Activated CD4-positive, alpha-beta T cell treated with anti-CD3 and anti-CD28 coated beads for 36 hours (primary cell): ENCODE measurements at regions not wholly inside any gene's neighbourhood (a gene's known extent, or its start where the extent isn't known, plus 50 kb on each side); places are given as distances from the start of the nearest gene placed in this dataset.
"Not testable (repeated sequence)": the region's sequence is repeated elsewhere in the genome, so short reads cannot be mapped to it uniquely, and the experiment has no call there.

Source experiments
- ATAC-seq: fragments of 200-7000 bp; cut with Tn5 transposase; one replicate; pipeline ENCODE4 v1.10.0; 2021; ENCODE audit warnings: mild to moderate bottlenecking, moderate library complexity
- CTCF ChIA-PET: fragments of 350-600 bp; sonication (Branson Sonifier 250); formaldehyde crosslinking; loops from one replicate; lab custom pipeline; 2021; ENCODE audit warnings: antibody characterized with exemption; lab: Charles Lee
- POLR2A ChIA-PET: fragments of 350-600 bp; sonication (Branson Sonifier 250); formaldehyde crosslinking; loops from one replicate; lab custom pipeline; 2021; ENCODE audit warnings: antibody characterized with exemption, inconsistent platforms; lab: Charles Lee
- DNase-seq: peaks from one replicate; pipeline ENCODE4 v3.0.0-alpha.2; 2020
- H3K27ac Mint-ChIP-seq: one replicate; pipeline ENCODE4 v1.8.0; 2021; ENCODE audit warnings: mixed read lengths
- H3K27me3 Mint-ChIP-seq: one replicate; pipeline ENCODE4 v1.8.0; 2021; ENCODE audit warnings: mixed read lengths
- H3K36me3 Mint-ChIP-seq: one replicate; pipeline ENCODE4 v1.8.0; 2021; ENCODE audit warnings: low read depth, mixed read lengths
- H3K4me1 Mint-ChIP-seq: one replicate; pipeline ENCODE4 v1.8.0; 2021; ENCODE audit warnings: mixed read lengths
- H3K4me3 Mint-ChIP-seq: one replicate; pipeline ENCODE4 v1.8.0; 2021; ENCODE audit warnings: mild to moderate bottlenecking, moderate library complexity, mixed read lengths
- H3K9me3 Mint-ChIP-seq: one replicate; pipeline ENCODE4 v1.8.0; 2021; ENCODE audit warnings: low read depth, mixed read lengths
- intact Hi-C, 2 experiments: fragments of 100-400 bp; cut with DNase I in 1 of 2; cut with micrococcal nuclease in 1 of 2; formaldehyde crosslinking; loops; one replicate each; pipeline versions ENCODE4 v1.14.2 to v1.15.1; 2022 to 2024; cut with DNase I, micrococcal nuclease

DNA sequence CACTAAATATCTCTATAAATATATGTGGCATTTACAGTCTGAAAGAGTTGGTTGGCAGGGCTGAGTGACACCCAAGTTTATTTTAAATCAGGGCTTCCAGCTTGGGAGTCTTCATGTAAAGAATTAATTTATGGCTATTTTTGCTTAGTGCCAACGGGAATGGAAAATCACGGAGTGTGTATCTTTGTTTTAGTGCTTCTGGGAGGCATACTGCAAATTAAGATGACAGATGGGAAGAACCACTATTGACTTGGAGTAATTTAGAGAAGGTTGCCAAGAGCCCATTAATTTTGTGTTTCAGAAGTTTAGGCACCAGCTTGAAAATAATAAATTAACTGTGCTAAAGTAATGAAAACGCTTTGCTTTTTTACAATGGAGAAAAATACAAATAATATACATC is 135.2 kb downstream of the GPR37 start:
- no peak for ATAC-seq
- ChIA-PET CTCF (interaction anchor here (0.6 kb wide), 1 partner anchor 1755 kb away, joined by 3 read pairs; no protein-coding TSS in a partner anchor), POLR2A (interaction anchor here (0.9 kb wide), 1 partner anchor 784 kb away, joined by 3 read pairs; no protein-coding TSS in a partner anchor)
- Mint-ChIP-seq H3K27ac (no peak overlapping the region), H3K4me1 (no peaks in the 10 kb centered on the region), H3K9me3 (peaks cover 5% of the 10 kb centered on the region), H3K36me3 (no peaks in the 10 kb centered on the region), H3K4me3 (no peak overlapping the region), H3K27me3 (no peaks in the 10 kb centered on the region)
- no peak for DNase-seq
- intact Hi-C loops: no loop called here

GRCh38 chr7:124618871-124619270 is 146.7 kb downstream of the GPR37 start:
- intact Hi-C loops: no loop called here
- CTCF ChIA-PET: no interaction called here

GRCh38 chr7:124618051-124618450 is 147.5 kb downstream of the GPR37 start:
- H3K36me3 Mint-ChIP-seq, H3K4me3 Mint-ChIP-seq, ATAC-seq, POLR2A ChIA-PET, intact Hi-C loops, CTCF ChIA-PET, DNase-seq, H3K9me3 Mint-ChIP-seq, H3K4me1 Mint-ChIP-seq, H3K27ac Mint-ChIP-seq, H3K27me3 Mint-ChIP-seq: not testable (repeated sequence)

More at GRCh38 chr7:124618871-124619270, 146.7 kb downstream of the GPR37 start:
- POLR2A ChIA-PET: no interaction called here
- H3K36me3 Mint-ChIP-seq: no peaks in the 10 kb centered on the region
- H3K4me3 Mint-ChIP-seq: no peak overlapping the region
- H3K27me3 Mint-ChIP-seq: no peaks in the 10 kb centered on the region
- peaks cover 9% of the 10 kb centered on the region for H3K9me3 Mint-ChIP-seq
- no peak overlapping the region for H3K27ac Mint-ChIP-seq
- no peak for ATAC-seq
- no peak for DNase-seq
- no peaks in the 10 kb centered on the region for H3K4me1 Mint-ChIP-seq

DNA sequence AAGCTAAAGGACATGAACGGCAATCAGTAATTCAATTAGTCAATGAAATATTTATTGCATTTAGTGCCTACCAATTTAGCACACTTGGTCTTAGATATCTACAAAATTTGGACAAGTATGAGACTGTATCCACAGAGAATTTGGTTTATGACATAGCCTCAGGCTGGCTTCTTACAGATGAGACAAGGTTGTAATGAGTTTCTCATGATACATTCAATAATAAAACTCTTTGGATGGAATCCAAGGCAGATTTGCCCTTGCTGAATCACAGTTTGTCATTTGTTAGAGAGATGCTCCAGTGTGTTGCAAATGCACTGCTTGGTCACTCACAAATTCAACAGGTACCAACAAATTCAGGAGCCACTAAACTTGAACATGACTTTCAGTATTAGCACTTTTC is 162.5 kb downstream of the GPR37 start:
- H3K4me3 Mint-ChIP-seq: no peak overlapping the region
- H3K27ac Mint-ChIP-seq: no peak overlapping the region
- no peaks in the 10 kb centered on the region for H3K4me1 Mint-ChIP-seq

DNA sequence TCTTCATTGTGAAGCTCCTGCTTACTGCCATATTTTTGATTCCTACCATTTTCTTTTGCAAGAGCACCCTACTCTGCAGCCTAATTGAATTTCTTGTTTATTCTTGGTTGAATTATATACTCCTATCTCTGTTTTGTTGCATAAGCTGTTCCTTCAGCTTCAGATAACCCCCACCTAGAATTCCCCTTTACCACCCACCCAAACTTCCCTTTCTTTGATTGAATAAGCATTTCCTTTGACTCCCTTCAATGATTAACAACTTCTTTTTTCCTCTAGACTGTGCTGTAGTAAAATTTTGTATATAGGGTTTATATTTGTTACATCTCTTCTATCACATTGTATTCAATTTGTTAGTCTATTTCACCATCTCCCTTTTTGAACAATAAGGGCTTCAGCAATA is 168.1 kb downstream of the GPR37 start:
- CTCF ChIA-PET: interaction anchor here (0.6 kb wide), 1 partner anchor 557 kb away, joined by 3 read pairs; no protein-coding TSS in a partner anchor

More for the DNA sequence above, 162.5 kb downstream of the GPR37 start:
- H3K36me3 Mint-ChIP-seq: no peaks in the 10 kb centered on the region
- intact Hi-C loops: no loop called here
- no peaks in the 10 kb centered on the region for H3K27me3 Mint-ChIP-seq
- POLR2A ChIA-PET: no interaction called here
- ATAC-seq (no peak), DNase-seq (no peak)
- CTCF ChIA-PET: no interaction called here
- no peaks in the 10 kb centered on the region for H3K9me3 Mint-ChIP-seq

DNA sequence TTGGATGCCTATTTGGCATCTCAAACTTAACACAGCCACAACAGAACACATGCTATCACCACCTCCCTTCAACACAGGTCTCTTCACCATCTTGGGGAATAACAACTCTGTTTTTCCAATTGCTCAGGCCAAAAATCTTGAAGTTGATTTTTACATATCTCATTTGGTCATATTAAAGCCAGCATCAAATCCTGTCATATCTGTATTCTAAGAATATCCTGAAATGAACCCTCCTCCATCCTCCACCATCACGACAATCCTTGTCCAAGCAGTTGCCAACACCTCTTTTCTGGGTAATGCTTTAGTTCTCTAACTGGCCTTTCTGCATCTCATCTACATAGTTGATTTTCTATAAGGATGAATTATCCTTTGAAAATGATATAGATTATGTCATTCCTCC is 168.7 kb downstream of the GPR37 start:
- no peak for DNase-seq
- Mint-ChIP-seq H3K27ac (no peak overlapping the region), H3K36me3 (no peaks in the 10 kb centered on the region), H3K4me3 (no peak overlapping the region), H3K4me1 (no peaks in the 10 kb centered on the region), H3K9me3 (no peaks in the 10 kb centered on the region), H3K27me3 (no peaks in the 10 kb centered on the region)
- POLR2A ChIA-PET: no interaction called here
- CTCF ChIA-PET: interaction anchor here (0.6 kb wide), 1 partner anchor 557 kb away, joined by 3 read pairs; no protein-coding TSS in a partner anchor
- ATAC-seq: no peak
- intact Hi-C loops: no loop called here

More for the DNA sequence above, 168.1 kb downstream of the GPR37 start:
- DNase-seq: no peak
- H3K27me3 Mint-ChIP-seq: no peaks in the 10 kb centered on the region
- no peaks in the 10 kb centered on the region for H3K9me3 Mint-ChIP-seq
- ATAC-seq: no peak
- H3K4me3 Mint-ChIP-seq: no peak overlapping the region
- POLR2A ChIA-PET: no interaction called here
- no peak overlapping the region for H3K27ac Mint-ChIP-seq
- H3K4me1 Mint-ChIP-seq: no peaks in the 10 kb centered on the region
- H3K36me3 Mint-ChIP-seq: no peaks in the 10 kb centered on the region
- intact Hi-C loops: no loop called here

DNA sequence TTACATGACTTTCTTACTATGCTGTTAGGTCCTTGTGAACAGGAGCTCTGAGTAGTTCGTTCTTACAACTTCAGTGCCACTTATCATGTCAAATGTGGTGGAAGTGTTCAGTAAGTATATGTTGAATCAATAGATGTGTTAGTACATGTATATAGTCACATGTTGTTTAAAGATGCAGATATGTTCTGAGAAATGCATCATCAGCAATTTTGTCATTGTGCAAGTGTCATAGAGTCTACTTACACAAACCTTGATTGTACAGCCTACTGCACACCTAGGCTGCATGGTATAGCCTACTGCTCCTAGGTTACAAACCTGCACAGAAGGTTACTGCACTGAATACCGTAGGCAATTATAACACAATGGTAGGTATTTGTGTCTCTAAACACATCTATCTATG is 174.8 kb downstream of the GPR37 start:
- no peak for DNase-seq
- no peak overlapping the region for H3K27ac Mint-ChIP-seq
- ChIA-PET CTCF (no interaction called here), POLR2A (no interaction called here)
- H3K4me3 Mint-ChIP-seq: no peak overlapping the region
- no peaks in the 10 kb centered on the region for H3K9me3 Mint-ChIP-seq
- no peak for ATAC-seq
- no peaks in the 10 kb centered on the region for H3K4me1 Mint-ChIP-seq
- no peaks in the 10 kb centered on the region for H3K27me3 Mint-ChIP-seq
- intact Hi-C loops: no loop called here
- H3K36me3 Mint-ChIP-seq: no peaks in the 10 kb centered on the region

- intact Hi-C loops: no loop called here
- ATAC-seq: no peak
- no peaks in the 10 kb centered on the region for H3K9me3 Mint-ChIP-seq
- ChIA-PET CTCF (no interaction called here), POLR2A (no interaction called here)
- DNase-seq: no peak
- no peaks in the 10 kb centered on the region for H3K4me1 Mint-ChIP-seq
- H3K36me3 Mint-ChIP-seq: no peaks in the 10 kb centered on the region
- no peaks in the 10 kb centered on the region for H3K27me3 Mint-ChIP-seq
- no peak overlapping the region for H3K27ac Mint-ChIP-seq
- no peak overlapping the region for H3K4me3 Mint-ChIP-seq
These were observed 188.3 kb downstream of the GPR37 start for GRCh38 chr7:124577256-124577655.

- Mint-ChIP-seq H3K9me3 (no peaks in the 10 kb centered on the region), H3K36me3 (no peaks in the 10 kb centered on the region), H3K4me3 (no peak overlapping the region), H3K4me1 (no peaks in the 10 kb centered on the region), H3K27ac (no peak overlapping the region), H3K27me3 (no peaks in the 10 kb centered on the region)
- ChIA-PET POLR2A (no interaction called here), CTCF (no interaction called here)
- intact Hi-C loops: no loop called here
- no peak for ATAC-seq
- no peak for DNase-seq
These were observed 190.4 kb downstream of the GPR37 start for GRCh38 chr7:124575176-124575575.

DNA sequence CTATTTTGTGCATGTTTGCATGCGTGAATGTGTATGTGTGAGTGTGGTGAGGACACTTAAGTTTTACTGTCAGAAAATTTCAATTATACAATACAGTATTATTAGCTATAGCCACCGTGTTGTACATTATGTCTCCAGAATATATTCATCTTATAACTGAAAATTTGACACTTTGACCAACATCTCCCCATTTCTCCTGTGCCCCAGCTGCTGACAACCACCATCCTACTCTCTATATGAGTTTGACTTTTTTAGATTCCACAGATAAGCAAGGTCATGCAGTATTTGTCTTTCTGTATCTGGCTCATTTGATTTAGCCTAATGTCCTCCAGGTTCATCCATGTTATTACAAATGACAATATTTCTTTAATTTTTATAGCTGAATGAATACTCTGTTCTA is 195.0 kb downstream of the GPR37 start:
- DNase-seq (no peak), ATAC-seq (no peak)
- H3K9me3 Mint-ChIP-seq: no peaks in the 10 kb centered on the region
- intact Hi-C loops: no loop called here
- no peak overlapping the region for H3K4me3 Mint-ChIP-seq
- no peak overlapping the region for H3K27ac Mint-ChIP-seq
- H3K27me3 Mint-ChIP-seq: no peaks in the 10 kb centered on the region
- no peaks in the 10 kb centered on the region for H3K36me3 Mint-ChIP-seq
- ChIA-PET CTCF (no interaction called here), POLR2A (no interaction called here)
- no peaks in the 10 kb centered on the region for H3K4me1 Mint-ChIP-seq

DNA sequence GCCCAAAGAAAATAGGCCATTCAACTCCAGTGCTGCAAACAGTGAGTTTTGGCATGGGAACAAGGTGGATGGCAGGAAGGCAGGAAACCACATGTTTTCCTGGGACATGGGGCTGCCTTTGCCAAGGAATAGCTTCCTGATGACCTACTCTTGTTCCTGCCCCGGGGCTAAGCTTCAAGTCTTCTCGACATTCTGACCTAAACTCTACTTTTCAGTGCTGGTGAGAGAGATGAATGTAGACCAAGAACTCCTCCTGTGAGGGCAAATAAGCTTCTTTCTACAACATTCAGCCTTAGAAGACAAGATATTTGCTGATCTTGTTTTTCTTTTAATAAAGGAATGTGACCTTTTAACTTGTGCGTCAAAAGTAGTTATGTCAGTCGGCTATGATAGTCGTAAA is 199.0 kb downstream of the GPR37 start:
- Mint-ChIP-seq H3K9me3 (no peaks in the 10 kb centered on the region), H3K4me1 (no peaks in the 10 kb centered on the region), H3K27ac (no peak overlapping the region), H3K36me3 (no peaks in the 10 kb centered on the region), H3K27me3 (no peaks in the 10 kb centered on the region), H3K4me3 (no peak overlapping the region)
- ChIA-PET CTCF (no interaction called here), POLR2A (no interaction called here)
- intact Hi-C loops: no loop called here
- no peak for ATAC-seq
- no peak for DNase-seq

GRCh38 chr7:124557587-124557986 is 208.0 kb downstream of the GPR37 start:
- Mint-ChIP-seq H3K9me3 (peaks cover 4% of the 10 kb centered on the region), H3K27ac (no peak overlapping the region), H3K36me3 (no peaks in the 10 kb centered on the region), H3K4me3 (no peak overlapping the region), H3K27me3 (no peaks in the 10 kb centered on the region), H3K4me1 (no peaks in the 10 kb centered on the region)
- intact Hi-C loops: no loop called here
- POLR2A ChIA-PET: no interaction called here
- CTCF ChIA-PET: no interaction called here
- no peak for ATAC-seq
- no peak for DNase-seq

DNA sequence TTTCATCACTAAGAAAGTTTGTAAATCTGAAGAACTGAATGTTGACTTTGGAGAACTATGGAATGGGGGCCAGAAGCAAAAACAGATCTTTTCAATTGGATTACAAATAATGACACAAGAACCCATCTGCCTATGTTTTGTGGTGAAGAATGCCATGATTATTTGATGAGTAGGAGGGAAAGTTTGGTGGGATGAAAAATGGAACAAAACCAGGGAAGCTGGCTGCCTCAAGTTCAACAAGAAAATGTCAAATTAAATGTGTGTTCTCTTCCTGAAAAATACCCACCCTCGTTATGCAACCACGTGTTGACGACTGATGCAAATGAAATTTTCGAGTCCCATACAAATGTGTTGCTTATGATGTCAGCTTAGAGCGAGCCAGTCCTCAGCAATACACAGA is 208.5 kb downstream of the GPR37 start:
- DNase-seq (no peak), ATAC-seq (no peak)
- ChIA-PET CTCF (no interaction called here), POLR2A (interaction anchor here (0.8 kb wide), 1 partner anchor 8 kb away, joined by 4 read pairs; no protein-coding TSS in a partner anchor)
- no peaks in the 10 kb centered on the region for H3K27me3 Mint-ChIP-seq
- H3K36me3 Mint-ChIP-seq: no peaks in the 10 kb centered on the region
- H3K4me1 Mint-ChIP-seq: no peaks in the 10 kb centered on the region
- peaks cover 4% of the 10 kb centered on the region for H3K9me3 Mint-ChIP-seq
- intact Hi-C loops: no loop called here
- no peak overlapping the region for H3K4me3 Mint-ChIP-seq
- H3K27ac Mint-ChIP-seq: no peak overlapping the region
